Activated CD8-positive, alpha-beta memory T cell treated with anti-CD3 and anti-CD28 coated beads for 48 hours (primary cell): ENCODE measurements at regions not wholly inside any gene's neighbourhood (a gene's known extent, or its start where the extent isn't known, plus 50 kb on each side); places are given as distances from the start of the nearest gene placed in this dataset.

Experiments
- DNase-seq, 3 experiments: peaks; one replicate each; pipeline ENCODE4 v3.0.0-alpha.2; 2020; ENCODE audit warnings: low read depth in 2 of 3, low spot score in 2 of 3

- DNase-seq: no peak
Measured at GRCh38 chr6:18667612-18668011, 280.5 kb downstream of the RNF144B start.

DNA sequence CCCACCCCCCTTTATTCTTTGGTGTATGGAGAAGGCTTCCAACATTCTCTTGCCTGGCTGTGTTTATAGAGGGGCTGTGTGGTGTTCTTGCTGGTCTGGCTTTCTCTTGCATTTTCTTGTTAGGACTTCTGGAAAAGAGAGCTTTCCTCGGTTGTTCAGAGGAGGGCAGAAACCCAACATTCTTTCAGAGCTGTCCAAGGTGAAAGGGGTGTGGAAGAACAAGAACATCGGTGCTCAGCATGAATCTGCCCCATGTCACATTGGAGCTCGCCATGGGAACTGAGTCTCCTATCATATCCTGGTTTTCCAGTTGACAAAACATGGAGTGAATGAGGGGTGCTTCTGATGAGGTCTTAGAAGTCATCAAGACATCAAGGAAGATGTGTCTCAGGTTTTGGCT lies 281.8 kb downstream of the RNF144B start:
- no peak for DNase-seq

GRCh38 chr6:18672852-18673251 lies 285.7 kb downstream of the RNF144B start:
- no peak for DNase-seq

GRCh38 chr6:18674346-18674745 lies 287.2 kb downstream of the RNF144B start:
- no peak for DNase-seq

GRCh38 chr6:18675881-18676280 lies 288.7 kb downstream of the RNF144B start:
- DNase-seq: no peak

DNA sequence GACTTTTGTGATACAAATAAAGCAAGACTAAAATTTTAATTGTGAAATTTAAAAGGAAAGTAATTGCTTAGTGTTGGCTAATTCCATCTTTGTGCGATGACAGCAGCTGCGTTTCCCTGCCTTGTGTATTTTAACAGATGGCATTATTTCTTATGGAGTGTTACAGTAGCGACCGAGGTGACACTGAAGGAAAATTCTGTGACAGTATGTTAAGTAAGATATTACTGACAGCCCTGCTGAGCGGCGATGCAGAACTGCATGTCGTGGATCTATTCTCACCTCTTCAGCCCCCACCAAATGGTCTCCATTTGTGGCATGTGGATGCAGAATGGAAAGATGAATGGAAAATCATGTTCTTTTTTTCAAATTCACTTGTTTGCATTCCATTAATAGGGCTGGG lies 289.4 kb downstream of the RNF144B start:
- no peak for DNase-seq

- DNase-seq: no peak
Measured at GRCh38 chr6:18680842-18681241, 293.7 kb downstream of the RNF144B start.

DNA sequence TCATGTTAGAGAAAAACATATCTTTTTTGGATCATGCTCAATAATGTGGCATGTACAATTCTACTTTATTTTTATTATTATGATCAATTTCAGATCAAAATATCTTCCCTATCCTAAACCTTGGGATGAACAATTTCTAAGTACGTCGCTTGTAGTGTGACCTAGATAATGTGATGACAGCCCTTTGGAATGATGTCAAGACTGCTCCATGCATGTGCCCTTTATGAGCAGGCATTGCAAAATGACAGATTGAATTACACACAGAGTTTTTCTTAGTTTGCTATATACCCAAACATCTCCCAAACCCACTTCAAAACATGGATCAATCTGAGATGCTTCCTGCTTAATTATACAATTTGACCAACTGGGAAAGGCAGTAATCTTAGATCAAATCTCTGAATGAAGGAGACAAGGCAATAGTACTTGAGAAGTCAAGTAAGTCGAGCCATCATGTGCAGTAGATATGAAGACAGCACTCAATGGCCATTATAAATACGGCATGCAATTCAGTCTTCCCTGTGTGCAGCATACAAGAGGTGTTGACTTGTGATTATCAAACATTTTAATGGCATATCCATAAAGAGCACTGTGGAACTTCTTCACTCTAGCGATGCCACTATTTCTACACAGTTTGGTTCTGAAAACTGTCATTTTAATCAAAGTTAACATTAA lies 294.8 kb downstream of the RNF144B start:
- no peak for DNase-seq

DNA sequence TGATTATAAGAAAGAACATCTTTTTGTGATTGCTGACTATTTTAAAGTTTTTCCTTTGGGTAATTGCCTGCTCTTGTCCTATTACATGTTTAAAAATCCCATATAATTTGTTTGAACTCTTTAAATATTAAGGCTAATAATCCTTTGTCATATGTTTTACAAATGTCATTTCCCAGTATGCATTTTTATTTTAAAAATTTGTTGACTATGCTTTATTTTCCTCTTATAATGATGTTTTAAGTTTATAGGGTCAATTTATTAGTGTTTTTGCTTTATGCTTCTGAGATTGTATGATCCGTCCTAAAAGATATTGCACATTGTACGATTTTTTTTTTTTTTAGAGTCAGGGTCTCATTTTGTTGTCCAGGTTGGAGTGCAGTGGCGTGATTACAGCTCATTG lies 297.2 kb downstream of the RNF144B start:
- no peak for DNase-seq

DNA sequence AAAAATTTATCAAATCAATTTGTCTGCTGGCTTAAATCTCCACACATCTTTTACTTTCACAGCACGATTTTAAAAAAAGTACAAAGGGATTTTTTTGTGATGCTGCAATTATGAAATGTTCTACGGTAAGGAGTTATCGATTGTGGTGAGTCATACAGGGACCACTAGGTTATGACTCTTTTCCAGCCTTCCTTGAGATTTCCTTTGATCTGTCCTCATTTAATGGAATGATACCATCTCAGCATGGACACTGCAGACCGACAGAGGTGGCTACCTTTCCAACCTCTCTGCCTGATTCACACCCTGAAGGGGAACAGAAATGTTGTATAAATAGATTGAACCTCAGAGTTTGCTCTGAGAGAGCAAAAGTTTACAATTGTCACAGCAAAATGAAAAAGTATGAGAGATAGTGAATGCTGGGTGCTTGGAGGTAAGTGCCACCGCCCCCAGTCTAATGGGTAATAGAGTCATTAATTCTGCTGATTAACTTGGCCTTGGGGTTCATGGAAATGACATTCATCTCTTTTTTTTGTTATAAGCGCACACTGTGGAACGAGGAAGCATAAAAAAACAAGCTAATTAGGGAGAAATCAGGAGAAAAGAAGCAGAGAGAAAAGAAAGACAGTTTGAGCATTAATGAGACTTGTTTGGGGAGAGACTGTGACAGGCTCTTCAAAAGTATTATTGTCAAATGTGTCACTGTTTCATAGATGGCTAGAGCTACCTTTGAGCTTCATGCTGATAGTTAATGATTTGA lies 306.0 kb downstream of the RNF144B start:
- DNase-seq: no peak

GRCh38 chr6:18693881-18694280 lies 306.7 kb downstream of the RNF144B start:
- no peak for DNase-seq

GRCh38 chr6:18703546-18703945 lies 316.4 kb downstream of the RNF144B start:
- no peak for DNase-seq

GRCh38 chr6:18707714-18708439 lies 320.7 kb downstream of the RNF144B start:
- DNase-seq: no peak

DNA sequence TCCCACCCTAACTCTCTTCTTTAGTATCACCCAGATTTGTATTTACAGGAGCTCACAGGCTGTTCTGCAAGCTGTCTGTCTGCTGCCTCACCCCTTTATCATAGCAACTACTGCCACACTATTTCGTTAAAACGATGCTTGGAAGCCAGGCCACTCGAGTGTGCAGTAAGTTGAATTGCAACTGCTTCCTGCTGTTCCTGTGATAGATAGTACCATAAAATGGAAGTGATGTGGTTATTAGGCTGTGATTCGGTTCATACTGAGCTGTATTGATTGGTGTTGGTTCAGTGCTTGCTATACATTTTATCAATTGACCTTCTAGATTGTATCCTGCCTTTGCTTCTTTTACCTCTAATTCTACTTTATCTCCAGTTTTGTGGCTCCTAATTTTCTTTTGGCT lies 325.4 kb downstream of the RNF144B start:
- no peak for DNase-seq

DNA sequence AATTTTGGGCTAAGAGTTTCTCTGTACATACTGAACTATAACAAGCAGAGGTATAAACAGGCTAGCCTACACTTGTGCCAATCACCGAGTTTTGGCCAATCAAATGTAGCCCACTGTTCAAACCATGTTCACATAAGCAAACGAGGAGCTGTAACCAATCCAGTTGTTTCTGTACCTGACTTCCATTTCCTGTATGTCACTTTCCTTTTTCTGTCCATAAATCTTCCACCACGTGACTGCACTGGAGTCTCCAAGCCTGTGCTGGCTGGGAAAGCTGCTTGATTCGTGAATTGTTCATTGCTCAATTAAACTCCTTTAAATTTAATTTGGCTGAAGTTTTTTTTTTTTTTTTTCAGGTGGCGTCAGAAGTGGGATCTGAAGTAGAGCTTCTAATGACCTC lies 332.9 kb downstream of the RNF144B start:
- no peak for DNase-seq

- DNase-seq: no peak
Measured at GRCh38 chr6:18724056-18724455, 336.9 kb downstream of the RNF144B start.

- no peak for DNase-seq
Measured at GRCh38 chr6:18725449-18725848, 338.3 kb downstream of the RNF144B start.

DNA sequence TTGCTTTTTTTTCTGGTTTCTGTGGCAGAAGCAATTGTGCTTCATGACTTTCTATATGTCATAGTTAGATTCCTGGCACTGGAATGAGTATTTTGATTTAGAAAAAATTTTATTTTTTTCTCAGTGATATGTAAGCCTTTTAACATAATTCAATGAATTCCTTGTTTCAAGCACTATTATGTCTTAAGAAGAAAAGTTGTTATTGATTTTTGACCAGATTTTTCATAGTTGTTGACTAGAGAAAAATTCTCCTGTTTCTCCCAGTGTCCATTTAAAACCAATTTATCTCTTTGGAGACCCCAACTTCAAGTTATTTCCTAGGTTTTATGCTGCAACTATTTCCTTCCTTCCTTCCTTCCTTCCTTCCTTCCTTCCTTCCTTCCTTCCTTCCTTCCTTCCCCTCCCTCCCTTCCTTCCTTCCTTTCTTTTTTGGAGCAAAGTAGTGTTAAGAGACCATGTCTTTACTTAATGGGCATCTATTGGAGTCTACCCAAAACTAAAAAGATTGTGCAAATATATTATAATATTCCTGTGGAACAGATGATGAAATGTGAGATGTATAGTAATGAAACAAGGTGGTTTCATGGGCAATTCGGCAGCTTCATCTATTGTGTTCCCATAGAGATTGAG lies 346.9 kb downstream of the RNF144B start:
- no peak for DNase-seq

- no peak for DNase-seq
Measured at GRCh38 chr6:18741741-18742140, 354.6 kb downstream of the RNF144B start.

DNA sequence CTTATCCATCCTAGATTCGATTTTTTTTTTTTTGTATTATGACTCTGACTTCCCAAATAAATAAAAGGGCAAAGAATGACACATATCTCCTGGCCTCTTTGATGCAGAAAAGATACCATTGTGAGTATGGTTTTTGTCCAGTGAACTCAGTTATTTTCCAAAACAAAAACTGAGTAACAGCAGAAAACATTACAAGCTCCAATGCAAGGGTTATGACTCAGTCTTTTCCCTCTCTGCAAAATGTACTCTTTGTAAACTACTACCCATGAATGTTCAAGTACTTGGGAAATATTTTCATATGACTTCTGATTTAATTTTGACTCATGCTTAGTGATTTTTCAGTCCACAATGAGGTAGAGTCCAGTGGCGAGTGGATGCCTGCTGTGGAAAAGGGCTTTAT lies 355.3 kb downstream of the RNF144B start:
- DNase-seq: no peak

DNA sequence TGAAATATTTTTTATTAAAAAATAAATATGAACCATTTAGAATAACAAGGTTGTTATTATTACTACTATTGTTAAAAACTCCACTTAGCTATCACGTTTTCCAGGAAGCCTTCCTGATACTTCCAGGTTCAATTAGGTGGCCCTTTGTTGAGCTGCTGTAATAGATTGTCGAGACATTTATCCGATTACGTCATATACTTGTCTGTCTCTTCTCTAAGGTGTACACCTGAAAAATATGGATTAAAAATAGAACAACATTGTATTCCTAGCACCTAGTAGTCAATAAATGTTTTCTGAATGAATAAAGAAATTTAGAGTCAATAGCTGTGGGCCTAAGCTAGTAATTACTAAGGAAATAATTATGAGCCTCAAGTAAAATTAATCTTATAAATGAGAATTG lies 359.6 kb downstream of the RNF144B start:
- no peak for DNase-seq

GRCh38 chr6:18748314-18748713 lies 361.2 kb downstream of the RNF144B start:
- DNase-seq: no peak
